NCI-H1694 (cell line): ENCODE measurements at regions not wholly inside any gene's neighbourhood (a gene's known extent, or its start where the extent isn't known, plus 50 kb on each side); places are given as distances from the start of the nearest gene placed in this dataset.
A peak's percentile ranks its signal among the peaks of the same experiment; 100 is the strongest.
"Not testable (repeated sequence)": the region's sequence is repeated elsewhere in the genome, so short reads cannot be mapped to it uniquely, and the experiment has no call there.

Experiments used
- DNase-seq: peaks from one replicate; lab custom pipeline; 2025; lab: John Stamatoyannopoulos, UW

GRCh38 chr12:9449657-9450126, 158.0 kb downstream of the KLRB1 start:
- not testable (repeated sequence) for DNase-seq

- no peak for DNase-seq
Measured at GRCh38 chr12:9449181-9449580, 158.5 kb downstream of the KLRB1 start.

DNA sequence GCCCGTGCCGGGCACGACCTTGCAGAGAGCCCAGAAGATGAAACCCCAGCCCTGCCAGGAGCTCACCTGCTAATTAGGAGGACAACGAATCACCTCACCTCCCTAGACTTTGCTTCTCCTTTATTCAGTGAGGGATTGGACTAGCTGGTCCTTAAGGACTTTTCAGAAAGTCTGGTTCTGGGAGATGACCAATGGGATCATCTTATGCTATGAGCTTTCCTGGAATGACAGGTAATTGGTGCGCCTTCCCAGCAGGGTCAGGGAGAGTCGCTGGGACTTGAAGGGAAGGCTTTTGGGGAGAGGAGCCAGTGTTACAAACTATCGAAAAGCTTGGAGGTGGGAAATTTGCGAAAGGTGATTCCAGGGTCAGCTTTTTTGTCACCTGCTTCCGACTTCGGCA, 159.1 kb downstream of the KLRB1 start:
- not testable (repeated sequence) for DNase-seq

GRCh38 chr12:9447791-9448614, 159.7 kb downstream of the KLRB1 start:
- peak; percentile 88 for DNase-seq

- not testable (repeated sequence) for DNase-seq
Measured at GRCh38 chr12:9446883-9447761, 160.6 kb downstream of the KLRB1 start.

- not testable (repeated sequence) for DNase-seq
Measured at GRCh38 chr12:9440428-9440827, 167.3 kb downstream of the KLRB1 start.

GRCh38 chr12:9435682-9436081, 172.0 kb downstream of the KLRB1 start:
- not testable (repeated sequence) for DNase-seq

DNA sequence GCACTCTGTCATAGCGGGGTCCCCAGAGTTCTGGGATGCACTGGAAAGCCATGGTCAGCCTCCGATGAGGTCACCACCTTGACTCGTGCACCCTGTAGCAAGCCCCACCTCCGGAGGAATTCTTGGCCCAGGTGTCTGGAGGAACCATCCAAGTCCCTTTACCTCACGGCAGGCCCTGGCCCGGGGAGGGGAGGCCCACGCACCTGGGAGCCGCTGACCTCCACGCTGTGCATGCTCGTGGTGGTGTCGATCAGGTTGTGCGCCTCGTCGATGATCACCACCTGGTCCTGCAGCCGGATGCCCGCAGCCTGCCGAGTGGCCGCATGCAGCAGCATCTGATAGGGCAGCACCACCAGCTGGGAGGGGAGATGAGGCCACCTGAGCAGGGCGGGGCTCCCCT, 177.3 kb downstream of the KLRB1 start:
- DNase-seq, result not testable (repeated sequence)

- DNase-seq, result not testable (repeated sequence)
Measured at GRCh38 chr12:9428856-9429255, 178.9 kb downstream of the KLRB1 start.

- not testable (repeated sequence) for DNase-seq
Measured at GRCh38 chr12:9425429-9425828, 182.3 kb downstream of the KLRB1 start.

DNA sequence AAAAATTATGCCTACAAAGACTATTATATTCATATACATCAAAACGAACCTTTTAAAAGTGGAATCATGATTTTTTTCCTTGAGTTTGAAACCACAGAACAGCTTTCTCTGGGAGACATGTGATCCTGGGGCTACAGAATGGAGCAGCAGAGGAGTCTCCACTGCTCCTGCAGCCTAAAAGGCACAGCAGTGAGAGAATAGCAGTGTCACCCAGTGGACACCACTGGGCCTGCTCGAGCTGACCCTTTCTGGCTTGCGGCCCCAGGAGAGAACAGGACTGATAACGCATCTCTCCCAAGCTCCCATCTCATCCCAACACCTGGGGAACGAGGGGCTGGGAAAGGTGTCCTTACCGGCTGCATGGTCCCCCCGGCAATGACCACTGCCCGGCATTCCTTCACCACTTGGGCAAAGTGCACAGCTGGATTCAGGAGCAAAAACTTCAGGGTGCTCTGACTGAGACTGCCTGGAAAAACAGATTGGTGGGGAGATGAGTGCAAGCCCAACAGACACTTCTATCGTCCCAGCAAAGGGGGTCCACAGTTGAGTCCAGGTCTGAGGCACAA, 183.5 kb downstream of the KLRB1 start:
- not testable (repeated sequence) for DNase-seq

GRCh38 chr12:9422689-9423088, 185.0 kb downstream of the KLRB1 start:
- DNase-seq, result not testable (repeated sequence)

- DNase-seq, result not testable (repeated sequence)
Measured at GRCh38 chr12:9421520-9422086, 186.1 kb downstream of the KLRB1 start.

DNA sequence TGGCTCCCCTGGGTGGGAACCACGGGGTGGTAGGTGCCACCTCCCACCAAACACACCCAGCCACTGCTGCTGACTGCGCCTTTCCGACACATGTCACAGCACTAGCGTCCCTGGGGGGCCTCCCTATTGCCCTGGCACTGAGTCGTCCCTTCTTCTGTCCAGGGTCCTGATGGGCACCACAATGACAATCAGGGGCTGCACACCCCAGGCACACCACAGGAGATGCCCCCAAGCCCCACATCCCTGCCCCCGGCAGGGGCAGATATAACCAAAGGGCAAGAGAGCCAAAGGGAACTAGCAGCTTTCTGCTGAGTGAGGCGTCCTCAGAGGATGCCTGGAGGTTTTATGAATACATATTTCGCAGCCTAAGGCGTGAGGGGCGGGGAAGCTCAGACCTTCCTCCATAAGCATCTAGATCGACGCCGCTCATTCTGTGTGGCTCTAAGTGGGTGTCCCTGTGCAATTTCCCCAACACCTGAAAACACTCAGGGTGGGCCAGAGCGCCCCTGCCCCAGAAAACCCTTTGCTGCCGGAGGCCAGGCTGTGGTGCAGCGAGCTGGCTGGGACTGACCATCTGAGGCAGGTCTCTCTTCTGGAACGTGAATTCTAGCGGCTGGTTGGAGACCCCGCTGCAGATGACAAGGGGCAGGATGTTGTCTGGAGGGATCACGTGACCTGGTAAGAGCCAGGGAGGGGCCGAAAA, 186.7 kb downstream of the KLRB1 start:
- not testable (repeated sequence) for DNase-seq

GRCh38 chr12:9418669-9419041, 189.1 kb downstream of the KLRB1 start:
- DNase-seq, result not testable (repeated sequence)

DNA sequence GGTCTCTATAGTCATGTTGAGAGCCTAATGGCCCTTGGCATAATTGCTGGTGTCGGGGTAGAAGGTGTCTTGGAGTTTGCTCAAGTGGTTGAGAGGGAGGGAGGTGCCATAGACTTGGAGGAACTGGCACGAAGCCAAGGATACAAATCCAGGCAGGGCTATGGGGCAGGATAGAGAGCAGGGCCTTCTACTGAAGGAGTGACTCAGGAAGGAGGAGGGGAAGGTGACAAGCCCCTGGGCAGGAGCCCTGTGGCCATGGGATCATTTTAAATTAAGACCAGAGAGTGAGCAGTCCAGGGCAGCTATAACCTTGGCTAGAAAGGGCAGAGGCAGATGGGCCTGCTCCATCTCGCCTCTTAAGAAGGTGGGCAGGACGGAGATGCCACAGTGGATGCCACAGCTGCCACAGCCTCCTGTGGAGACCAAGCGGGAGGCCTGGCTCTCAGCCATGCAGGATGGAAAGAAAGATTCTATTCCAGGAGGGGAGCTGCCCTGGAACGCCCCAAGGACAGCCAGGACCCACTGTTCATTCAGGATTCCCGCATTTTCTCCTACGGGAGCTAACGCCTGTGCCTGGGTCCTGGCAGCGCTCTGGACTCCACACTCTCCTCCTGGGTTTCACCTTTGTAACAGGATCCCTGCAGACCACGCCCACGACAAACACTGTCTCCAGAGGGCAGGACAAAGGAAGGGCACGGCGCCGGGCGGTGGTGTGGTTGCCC, 189.6 kb downstream of the KLRB1 start:
- not testable (repeated sequence) for DNase-seq

GRCh38 chr12:9417341-9417740, 190.4 kb downstream of the KLRB1 start:
- not testable (repeated sequence) for DNase-seq

DNA sequence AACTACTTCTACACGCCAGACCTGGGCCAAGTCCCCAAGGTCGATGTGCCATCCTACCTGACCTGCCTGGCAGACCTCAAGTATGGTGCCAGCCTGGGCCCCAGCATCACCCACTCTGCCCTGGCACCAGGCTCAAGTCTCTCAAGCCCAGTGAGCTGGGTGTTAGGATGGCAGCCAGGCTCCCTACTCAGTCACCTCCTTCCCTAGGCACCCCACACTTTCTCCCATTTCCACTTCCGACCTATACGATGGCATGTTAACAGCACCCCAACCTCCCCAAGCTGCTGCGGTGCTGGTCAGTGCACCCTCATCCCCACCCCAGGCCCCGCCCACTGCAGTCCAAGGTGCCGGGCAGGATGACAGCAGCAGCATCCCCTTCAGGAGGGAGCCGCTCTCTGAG, 191.4 kb downstream of the KLRB1 start:
- DNase-seq, result not testable (repeated sequence)

DNA sequence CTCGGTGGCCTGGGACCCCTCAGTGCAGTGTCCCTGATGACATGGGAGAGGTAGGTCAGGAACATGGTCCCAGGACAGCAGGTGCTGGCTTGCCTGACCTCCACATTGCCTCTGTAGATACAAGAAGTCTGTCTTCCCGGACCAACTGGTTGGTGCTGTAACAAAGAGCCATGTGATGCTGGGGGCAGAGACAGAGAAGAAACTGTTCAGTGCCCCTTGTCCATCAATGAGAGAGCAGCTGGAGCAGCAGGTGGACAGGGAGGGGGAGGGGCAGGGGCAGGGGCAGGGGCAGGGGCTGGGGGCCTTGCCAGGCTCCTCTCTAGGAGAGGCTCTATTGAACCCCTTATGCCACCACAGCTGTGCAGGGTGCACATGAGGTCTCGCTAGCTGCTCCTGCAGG, 191.8 kb downstream of the KLRB1 start:
- not testable (repeated sequence) for DNase-seq

GRCh38 chr12:9413862-9414261, 193.9 kb downstream of the KLRB1 start:
- DNase-seq, result not testable (repeated sequence)

DNA sequence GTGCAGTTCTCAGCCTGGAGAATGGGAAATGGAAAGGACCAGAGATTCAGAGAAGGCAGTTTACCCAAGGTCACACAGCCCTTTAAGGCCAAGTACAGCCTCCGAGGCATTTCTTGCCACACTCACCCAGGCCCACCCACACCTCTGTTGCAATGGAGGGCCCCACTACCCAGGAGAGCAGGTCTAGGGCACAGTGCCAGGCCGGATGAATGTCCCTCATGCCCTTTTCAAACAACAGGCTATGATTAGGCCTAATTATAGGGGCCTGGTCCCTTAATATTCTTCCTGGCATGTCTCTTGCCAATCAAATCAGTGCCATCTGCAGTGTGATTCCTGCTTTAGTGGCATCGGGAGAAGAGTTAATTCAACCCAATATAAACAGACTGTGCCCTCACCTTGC, 195.3 kb downstream of the KLRB1 start:
- not testable (repeated sequence) for DNase-seq
